HG03060 (cell line): ENCODE measurements at regions not wholly inside any gene's neighbourhood (a gene's known extent, or its start where the extent isn't known, plus 50 kb on each side); places are given as distances from the start of the nearest gene placed in this dataset.

Experiments used
- ATAC-seq: cut with Tn5 transposase; IDR thresholded peaks from one replicate; pipeline ENCODE4 v1.9.1; 2021; ENCODE audit warnings: low read depth, moderate number of reproducible peaks; ENCODE audit not compliant: unreplicated experiment

- no peak for ATAC-seq
These were observed 298.1 kb downstream of the TCERG1L start for GRCh38 chr10:131013281-131013912.

GRCh38 chr10:131014271-131014670 is 297.2 kb downstream of the TCERG1L start:
- ATAC-seq = no peak

- no peak for ATAC-seq
These were observed 296.2 kb downstream of the TCERG1L start for GRCh38 chr10:131015271-131015670.

- ATAC-seq = no peak
These were observed 295.0 kb downstream of the TCERG1L start for GRCh38 chr10:131016556-131016955.

- ATAC-seq = no peak
These were observed 293.8 kb downstream of the TCERG1L start for GRCh38 chr10:131017566-131018285.

GRCh38 chr10:131018886-131019500 is 292.5 kb downstream of the TCERG1L start:
- ATAC-seq = no peak

- ATAC-seq = no peak
These were observed 291.8 kb downstream of the TCERG1L start for GRCh38 chr10:131019696-131020095.

- no peak for ATAC-seq
These were observed 290.7 kb downstream of the TCERG1L start for GRCh38 chr10:131020775-131021174.

GRCh38 chr10:131021246-131021895 is 290.1 kb downstream of the TCERG1L start:
- ATAC-seq = no peak

- ATAC-seq = no peak
These were observed 289.6 kb downstream of the TCERG1L start for GRCh38 chr10:131021969-131022368.

GRCh38 chr10:131022369-131022768 is 289.2 kb downstream of the TCERG1L start:
- ATAC-seq = no peak

GRCh38 chr10:131022981-131023380 is 288.5 kb downstream of the TCERG1L start:
- no peak for ATAC-seq

GRCh38 chr10:131024259-131025131 is 287.0 kb downstream of the TCERG1L start:
- no peak for ATAC-seq

- ATAC-seq = no peak
These were observed 286.2 kb downstream of the TCERG1L start for GRCh38 chr10:131025333-131025732.

- no peak for ATAC-seq
These were observed 284.3 kb downstream of the TCERG1L start for GRCh38 chr10:131027256-131027655.

- ATAC-seq = no peak
These were observed 280.2 kb downstream of the TCERG1L start for GRCh38 chr10:131031346-131031745.

- no peak for ATAC-seq
These were observed 279.0 kb downstream of the TCERG1L start for GRCh38 chr10:131032329-131033165.

- no peak for ATAC-seq
These were observed 278.1 kb downstream of the TCERG1L start for GRCh38 chr10:131033166-131034085.
